ENCODE measurements at regions not wholly inside any gene's neighbourhood (a gene's known extent, or its start where the extent isn't known, plus 50 kb on each side); places are given as distances from the start of the nearest gene placed in this dataset.
A peak's percentile ranks its signal among the peaks of the same experiment; 100 is the strongest.

- no peak for DNase-seq (ENCODE audit: low read depth, low spot score)
- in situ Hi-C loops (cut with HindIII; ENCODE audit: low pct_unique_long_range_greater_than_20kb, low sequenced_read_pairs) = no loop called here
These were observed 1557.9 kb downstream of the PLA2G4A start for GRCh38 chr1:188386666-188387065.

- in situ Hi-C loops (cut with HindIII; ENCODE audit: low pct_unique_long_range_greater_than_20kb, low sequenced_read_pairs) = no loop called here
- no peak for DNase-seq (ENCODE audit: low read depth, low spot score)
These were observed 1565.9 kb downstream of the PLA2G4A start for GRCh38 chr1:188394677-188395076.

GRCh38 chr1:188397521-188397920, 1568.8 kb downstream of the PLA2G4A start:
- in situ Hi-C loops (cut with HindIII; ENCODE audit: low pct_unique_long_range_greater_than_20kb, low sequenced_read_pairs) = no loop called here
- no peak for DNase-seq (ENCODE audit: low read depth, low spot score)

GRCh38 chr1:188402986-188403385, 1574.2 kb downstream of the PLA2G4A start:
- in situ Hi-C loops (cut with HindIII; ENCODE audit: low pct_unique_long_range_greater_than_20kb, low sequenced_read_pairs) = no loop called here
- DNase-seq (ENCODE audit: low read depth, low spot score) = no peak

- no peak for DNase-seq (ENCODE audit: low read depth, low spot score)
- in situ Hi-C loops (cut with HindIII; ENCODE audit: low pct_unique_long_range_greater_than_20kb, low sequenced_read_pairs) = no loop called here
These were observed 1577.9 kb downstream of the PLA2G4A start for GRCh38 chr1:188406636-188407035.

GRCh38 chr1:188420177-188420576, 1591.4 kb downstream of the PLA2G4A start:
- in situ Hi-C loops (cut with HindIII; ENCODE audit: low pct_unique_long_range_greater_than_20kb, low sequenced_read_pairs) = no loop called here
- DNase-seq (ENCODE audit: low read depth, low spot score) = no peak

GRCh38 chr1:188423073-188423472, 1594.3 kb downstream of the PLA2G4A start:
- no peak for DNase-seq (ENCODE audit: low read depth, low spot score)
- in situ Hi-C loops (cut with HindIII; ENCODE audit: low pct_unique_long_range_greater_than_20kb, low sequenced_read_pairs) = no loop called here

GRCh38 chr1:188424176-188424575, 1595.4 kb downstream of the PLA2G4A start:
- in situ Hi-C loops (cut with HindIII; ENCODE audit: low pct_unique_long_range_greater_than_20kb, low sequenced_read_pairs) = no loop called here
- DNase-seq (ENCODE audit: low read depth, low spot score) = no peak

GRCh38 chr1:188425687-188426086, 1596.9 kb downstream of the PLA2G4A start:
- in situ Hi-C loops (cut with HindIII; ENCODE audit: low pct_unique_long_range_greater_than_20kb, low sequenced_read_pairs) = no loop called here
- no peak for DNase-seq (ENCODE audit: low read depth, low spot score)

GRCh38 chr1:188426561-188426960, 1597.8 kb downstream of the PLA2G4A start:
- in situ Hi-C loops (cut with HindIII; ENCODE audit: low pct_unique_long_range_greater_than_20kb, low sequenced_read_pairs) = no loop called here
- no peak for DNase-seq (ENCODE audit: low read depth, low spot score)

- no peak for DNase-seq (ENCODE audit: low read depth, low spot score)
These were observed 1598.9 kb downstream of the PLA2G4A start for GRCh38 chr1:188427642-188428041.

GRCh38 chr1:188429386-188429785, 1600.6 kb downstream of the PLA2G4A start:
- in situ Hi-C loops (cut with HindIII; ENCODE audit: low pct_unique_long_range_greater_than_20kb, low sequenced_read_pairs) = no loop called here
- no peak for DNase-seq (ENCODE audit: low read depth, low spot score)

More at GRCh38 chr1:188427642-188428041, 1598.9 kb downstream of the PLA2G4A start:
- in situ Hi-C loops (cut with HindIII; ENCODE audit: low pct_unique_long_range_greater_than_20kb, low sequenced_read_pairs) = no loop called here

GRCh38 chr1:188432427-188432826, 1603.7 kb downstream of the PLA2G4A start:
- in situ Hi-C loops (cut with HindIII; ENCODE audit: low pct_unique_long_range_greater_than_20kb, low sequenced_read_pairs) = no loop called here
- no peak for DNase-seq (ENCODE audit: low read depth, low spot score)

- no peak for DNase-seq (ENCODE audit: low read depth, low spot score)
- in situ Hi-C loops (cut with HindIII; ENCODE audit: low pct_unique_long_range_greater_than_20kb, low sequenced_read_pairs) = no loop called here
These were observed 1604.7 kb downstream of the PLA2G4A start for GRCh38 chr1:188433425-188433824.

- in situ Hi-C loops (cut with HindIII; ENCODE audit: low pct_unique_long_range_greater_than_20kb, low sequenced_read_pairs) = no loop called here
- no peak for DNase-seq (ENCODE audit: low read depth, low spot score)
These were observed 1615.8 kb downstream of the PLA2G4A start for GRCh38 chr1:188444526-188444925.

- DNase-seq (ENCODE audit: low read depth, low spot score) = no peak
- in situ Hi-C loops (cut with HindIII; ENCODE audit: low pct_unique_long_range_greater_than_20kb, low sequenced_read_pairs) = no loop called here
These were observed 1634.1 kb downstream of the PLA2G4A start for GRCh38 chr1:188462837-188463236.

GRCh38 chr1:188463919-188464318, 1635.2 kb downstream of the PLA2G4A start:
- peak; percentile 32 for DNase-seq (ENCODE audit: low read depth, low spot score)
- in situ Hi-C loops (cut with HindIII; ENCODE audit: low pct_unique_long_range_greater_than_20kb, low sequenced_read_pairs) = no loop called here

GRCh38 chr1:188466539-188466938, 1637.8 kb downstream of the PLA2G4A start:
- in situ Hi-C loops (cut with HindIII; ENCODE audit: low pct_unique_long_range_greater_than_20kb, low sequenced_read_pairs) = no loop called here
- DNase-seq (ENCODE audit: low read depth, low spot score) = no peak

GRCh38 chr1:188476606-188477005, 1647.9 kb downstream of the PLA2G4A start:
- DNase-seq (ENCODE audit: low read depth, low spot score) = no peak
- in situ Hi-C loops (cut with HindIII; ENCODE audit: low pct_unique_long_range_greater_than_20kb, low sequenced_read_pairs) = no loop called here

Measured in SK-MEL-5 (cell line).